Esophagus muscularis mucosa (tissue), 4 donors: ENCODE measurements at regions not wholly inside any gene's neighbourhood (a gene's known extent, or its start where the extent isn't known, plus 50 kb on each side); places are given as distances from the start of the nearest gene placed in this dataset.

Experiments
- EP300 ChIP-seq: sonication (generic); formaldehyde crosslinking; IDR thresholded peaks from one replicate; pipeline ENCODE4 v1.6.1; 2017; ENCODE audit warnings: antibody characterized with exemption
- POLR2A ChIP-seq: fragments of 450-650 bp; IDR thresholded peaks from one replicate; pipeline ENCODE4 v1.6.1; 2017; ENCODE audit warnings: antibody characterized with exemption, moderate library complexity, mild to moderate bottlenecking, low read depth
- POLR2AphosphoS5 ChIP-seq, 2 donors: sonication (generic); formaldehyde crosslinking; IDR thresholded peaks; one replicate each; pipeline ENCODE4 v1.6.1; 2017; ENCODE audit warnings: antibody characterized with exemption in 2 of 2
- TF ChIP-seq, protein P1 (sequence below), 3 experiments: fragments of 200-600 bp in 2 of 3; fragments of 450-650 bp in 1 of 3; sonication (generic) in 2 of 3; IDR thresholded peaks; one replicate each; pipeline ENCODE4 v1.5.1; 2017 to 2019; ENCODE audit warnings: antibody characterized with exemption in 3 of 3, mild to moderate bottlenecking in 2 of 3, moderate library complexity in 1 of 3

- TF ChIP-seq POLR2A (no peak), EP300 (no peak), POLR2AphosphoS5 (IDR thresholded peaks at IDR 0.05) (no peak)
- TF ChIP-seq, protein P1, sequence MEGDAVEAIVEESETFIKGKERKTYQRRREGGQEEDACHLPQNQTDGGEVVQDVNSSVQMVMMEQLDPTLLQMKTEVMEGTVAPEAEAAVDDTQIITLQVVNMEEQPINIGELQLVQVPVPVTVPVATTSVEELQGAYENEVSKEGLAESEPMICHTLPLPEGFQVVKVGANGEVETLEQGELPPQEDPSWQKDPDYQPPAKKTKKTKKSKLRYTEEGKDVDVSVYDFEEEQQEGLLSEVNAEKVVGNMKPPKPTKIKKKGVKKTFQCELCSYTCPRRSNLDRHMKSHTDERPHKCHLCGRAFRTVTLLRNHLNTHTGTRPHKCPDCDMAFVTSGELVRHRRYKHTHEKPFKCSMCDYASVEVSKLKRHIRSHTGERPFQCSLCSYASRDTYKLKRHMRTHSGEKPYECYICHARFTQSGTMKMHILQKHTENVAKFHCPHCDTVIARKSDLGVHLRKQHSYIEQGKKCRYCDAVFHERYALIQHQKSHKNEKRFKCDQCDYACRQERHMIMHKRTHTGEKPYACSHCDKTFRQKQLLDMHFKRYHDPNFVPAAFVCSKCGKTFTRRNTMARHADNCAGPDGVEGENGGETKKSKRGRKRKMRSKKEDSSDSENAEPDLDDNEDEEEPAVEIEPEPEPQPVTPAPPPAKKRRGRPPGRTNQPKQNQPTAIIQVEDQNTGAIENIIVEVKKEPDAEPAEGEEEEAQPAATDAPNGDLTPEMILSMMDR (IDR thresholded peaks at IDR 0.05): no peak
These were observed 476.5 kb downstream of the GPAM start for GRCh38 chr10:111707076-111707475.
